OCI-LY1 (cell line): ENCODE measurements at regions not wholly inside any gene's neighbourhood (a gene's known extent, or its start where the extent isn't known, plus 50 kb on each side); places are given as distances from the start of the nearest gene placed in this dataset.
"Not testable (repeated sequence)": the region's sequence is repeated elsewhere in the genome, so short reads cannot be mapped to it uniquely, and the experiment has no call there.

Source experiments
- H2AFZ ChIP-seq: fragments of 200-600 bp; sonication (generic), shearing (Covaris generic); 2 replicates; pipeline ENCODE4 v1.6.0; 2014; ENCODE audit warnings: antibody characterized with exemption, mild to moderate bottlenecking, low read length
- H3F3A ChIP-seq: fragments of 200-600 bp; sonication (generic), shearing (Covaris generic); 2 replicates; pipeline ENCODE4 v1.6.0; 2014; ENCODE audit warnings: mild to moderate bottlenecking, antibody characterized with exemption, low read length, moderate library complexity; ENCODE audit not compliant: insufficient read depth
- H3K27ac ChIP-seq: fragments of 200-600 bp; sonication (generic); 2 replicates; pipeline ENCODE4 v1.5.1; 2014; ENCODE audit warnings: low read length, mixed run types, mild to moderate bottlenecking, low read depth; ENCODE audit not compliant: poor library complexity, severe bottlenecking
- H3K27me3 ChIP-seq: fragments of 200-600 bp; sonication (generic); 2 replicates; pipeline ENCODE4 v1.6.0; 2014; ENCODE audit warnings: antibody characterized with exemption, mild to moderate bottlenecking, low read length, moderate library complexity; ENCODE audit not compliant: insufficient read depth
- H3K36me3 ChIP-seq: fragments of 200-600 bp; sonication (generic); 2 replicates; pipeline ENCODE4 v1.6.1; 2014; ENCODE audit warnings: mild to moderate bottlenecking, antibody characterized with exemption, low read length, moderate library complexity, mixed read lengths; ENCODE audit not compliant: insufficient read depth
- H3K4me1 ChIP-seq: fragments of 200-600 bp; sonication (generic); 2 replicates; pipeline ENCODE4 v1.5.1; 2014; ENCODE audit warnings: mild to moderate bottlenecking, low read length, moderate library complexity; ENCODE audit not compliant: insufficient read depth, severe bottlenecking
- H3K4me2 ChIP-seq: fragments of 200-600 bp; sonication (generic), shearing (Covaris generic); 2 replicates; pipeline ENCODE4 v1.6.1; 2014; ENCODE audit warnings: low read length
- H3K4me3 ChIP-seq: fragments of 200-600 bp; sonication (generic); 2 replicates; pipeline ENCODE4 v1.5.1; 2014; ENCODE audit warnings: low read length, low read depth, mild to moderate bottlenecking, mixed read lengths; ENCODE audit not compliant: poor library complexity, severe bottlenecking
- H3K79me2 ChIP-seq: fragments of 200-600 bp; shearing (Covaris generic); 2 replicates; pipeline ENCODE4 v1.6.1; 2016; ENCODE audit warnings: mixed run types, low read length, mixed read lengths; ENCODE audit not compliant: insufficient read depth
- H3K9ac ChIP-seq: fragments of 200-600 bp; sonication (generic), shearing (Covaris generic); 2 replicates; pipeline ENCODE4 v1.6.1; 2014; ENCODE audit warnings: mild to moderate bottlenecking, low read length, mixed read lengths
- H3K9me2 ChIP-seq: fragments of 200-600 bp; sonication (generic), shearing (Covaris generic); 2 replicates; pipeline ENCODE4 v1.6.1; 2014; ENCODE audit warnings: low read depth, mild to moderate bottlenecking, low read length, mixed read lengths
- H3K9me3 ChIP-seq: fragments of 200-600 bp; shearing (Covaris generic); 2 replicates; pipeline ENCODE4 v1.6.1; 2014; ENCODE audit warnings: low read length, mixed read lengths
- H4K20me1 ChIP-seq: fragments of 200-600 bp; sonication (generic), shearing (Covaris generic); 2 replicates; pipeline ENCODE4 v1.6.0; 2016; ENCODE audit warnings: mild to moderate bottlenecking, low read length; ENCODE audit not compliant: insufficient read depth
- EZH2 ChIP-seq: fragments of 200-600 bp; sonication (generic), shearing (Covaris generic); IDR thresholded peaks from 2 replicates; pipeline ENCODE4 v1.8.0; 2017; ENCODE audit warnings: borderline replicate concordance, mixed run types, mild to moderate bottlenecking, antibody characterized with exemption, low read length, moderate library complexity, mixed read lengths
- TF ChIP-seq, protein P1 (sequence below): fragments of 200-600 bp; sonication (generic), shearing (Covaris generic); IDR thresholded peaks from 2 replicates; pipeline ENCODE4 v1.5.1; 2017; ENCODE audit warnings: mild to moderate bottlenecking, antibody characterized with exemption, low read length, moderate library complexity, mixed read lengths

DNA sequence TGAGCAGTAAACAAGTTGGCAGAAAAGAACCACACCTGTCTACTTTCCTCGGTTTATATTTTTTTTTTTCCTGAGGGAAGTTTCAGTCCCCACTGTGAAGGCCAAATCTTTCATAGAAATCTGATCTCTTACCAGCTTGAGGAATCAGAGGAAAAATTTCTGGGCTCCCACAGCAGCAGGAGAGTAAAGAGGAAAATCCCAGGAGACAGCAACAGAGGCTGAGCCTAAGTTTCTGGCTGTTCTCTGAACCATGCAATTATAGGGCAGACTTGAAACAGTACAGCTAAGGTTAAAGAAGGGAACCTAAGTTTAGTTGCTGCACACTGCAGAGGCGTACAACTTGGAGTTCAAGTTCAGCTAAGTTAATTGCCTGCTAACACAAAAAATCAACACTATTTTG, 1090.9 kb upstream of the INTU start:
- H3K4me2 ChIP-seq: no peak overlapping the region
- no peaks in the 10 kb centered on the region for H3K79me2 ChIP-seq
- H3K9ac ChIP-seq: no peak overlapping the region
- no peaks in the 10 kb centered on the region for H3K9me3 ChIP-seq
- H3K27ac ChIP-seq: no peak overlapping the region
- no peaks in the 10 kb centered on the region for H3K36me3 ChIP-seq
- no peak overlapping the region for H2AFZ ChIP-seq
- H4K20me1 ChIP-seq: no peaks in the 10 kb centered on the region
- H3K27me3 ChIP-seq: no peaks in the 10 kb centered on the region
- H3K4me3 ChIP-seq: no peak overlapping the region
- no peaks in the 10 kb centered on the region for H3K4me1 ChIP-seq
- no peaks in the 10 kb centered on the region for H3F3A ChIP-seq
- no peak for TF ChIP-seq EZH2
- TF ChIP-seq, protein P1, sequence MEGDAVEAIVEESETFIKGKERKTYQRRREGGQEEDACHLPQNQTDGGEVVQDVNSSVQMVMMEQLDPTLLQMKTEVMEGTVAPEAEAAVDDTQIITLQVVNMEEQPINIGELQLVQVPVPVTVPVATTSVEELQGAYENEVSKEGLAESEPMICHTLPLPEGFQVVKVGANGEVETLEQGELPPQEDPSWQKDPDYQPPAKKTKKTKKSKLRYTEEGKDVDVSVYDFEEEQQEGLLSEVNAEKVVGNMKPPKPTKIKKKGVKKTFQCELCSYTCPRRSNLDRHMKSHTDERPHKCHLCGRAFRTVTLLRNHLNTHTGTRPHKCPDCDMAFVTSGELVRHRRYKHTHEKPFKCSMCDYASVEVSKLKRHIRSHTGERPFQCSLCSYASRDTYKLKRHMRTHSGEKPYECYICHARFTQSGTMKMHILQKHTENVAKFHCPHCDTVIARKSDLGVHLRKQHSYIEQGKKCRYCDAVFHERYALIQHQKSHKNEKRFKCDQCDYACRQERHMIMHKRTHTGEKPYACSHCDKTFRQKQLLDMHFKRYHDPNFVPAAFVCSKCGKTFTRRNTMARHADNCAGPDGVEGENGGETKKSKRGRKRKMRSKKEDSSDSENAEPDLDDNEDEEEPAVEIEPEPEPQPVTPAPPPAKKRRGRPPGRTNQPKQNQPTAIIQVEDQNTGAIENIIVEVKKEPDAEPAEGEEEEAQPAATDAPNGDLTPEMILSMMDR: no peak
- no peaks in the 10 kb centered on the region for H3K9me2 ChIP-seq

DNA sequence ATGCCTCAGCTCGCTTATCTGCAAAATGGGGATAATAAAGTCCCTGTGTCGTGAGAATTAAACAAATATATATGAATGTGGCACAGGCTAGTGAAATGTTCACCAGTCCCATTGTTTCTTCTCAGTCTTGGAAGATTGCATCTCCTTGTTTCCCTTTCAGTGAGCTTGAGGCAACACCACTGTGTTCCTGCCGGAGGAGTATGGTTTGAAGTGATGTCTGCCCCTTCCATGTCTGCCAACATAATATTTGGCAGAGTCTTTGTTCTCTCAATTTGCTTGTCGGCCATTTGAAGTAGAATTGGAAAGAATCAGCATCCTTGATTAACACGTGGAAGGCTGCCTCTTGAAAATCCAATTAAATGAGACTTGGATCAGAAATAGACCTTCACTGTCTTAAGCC, 1088.5 kb upstream of the INTU start:
- H3K79me2 ChIP-seq: no peaks in the 10 kb centered on the region
- no peak overlapping the region for H3K27ac ChIP-seq
- H3K36me3 ChIP-seq: no peaks in the 10 kb centered on the region
- H3F3A ChIP-seq: no peaks in the 10 kb centered on the region
- H2AFZ ChIP-seq: no peak overlapping the region
- no peaks in the 10 kb centered on the region for H3K9me2 ChIP-seq
- H3K9ac ChIP-seq: no peak overlapping the region
- no peaks in the 10 kb centered on the region for H3K9me3 ChIP-seq
- no peak overlapping the region for H3K4me3 ChIP-seq
- no peaks in the 10 kb centered on the region for H3K27me3 ChIP-seq
- H3K4me1 ChIP-seq: no peaks in the 10 kb centered on the region
- TF ChIP-seq, protein P1: no peak
- TF ChIP-seq EZH2: no peak
- H4K20me1 ChIP-seq: no peaks in the 10 kb centered on the region
- no peak overlapping the region for H3K4me2 ChIP-seq

- H2AFZ ChIP-seq, H3K79me2 ChIP-seq, H3K27ac ChIP-seq: not testable (repeated sequence)
Observed at GRCh38 chr4:126546197-126546596, 1086.6 kb upstream of the INTU start.

GRCh38 chr4:126547352-126547751, 1085.4 kb upstream of the INTU start:
- Histone ChIP-seq H3K36me3 (no peaks in the 10 kb centered on the region), H3K4me1 (no peaks in the 10 kb centered on the region)

More at GRCh38 chr4:126546197-126546596, 1086.6 kb upstream of the INTU start:
- H3K4me2 ChIP-seq, H3K36me3 ChIP-seq, H3K9me3 ChIP-seq, H4K20me1 ChIP-seq, H3K27me3 ChIP-seq, H3K4me1 ChIP-seq, H3K9me2 ChIP-seq, H3K4me3 ChIP-seq, H3F3A ChIP-seq, H3K9ac ChIP-seq: not testable (repeated sequence)

More at GRCh38 chr4:126547352-126547751, 1085.4 kb upstream of the INTU start:
- no peaks in the 10 kb centered on the region for H4K20me1 ChIP-seq
- no peaks in the 10 kb centered on the region for H3K9me3 ChIP-seq
- H3K9ac ChIP-seq: no peak overlapping the region
- no peaks in the 10 kb centered on the region for H3F3A ChIP-seq
- H3K4me3 ChIP-seq: no peak overlapping the region
- H3K27me3 ChIP-seq: no peaks in the 10 kb centered on the region
- H3K27ac ChIP-seq: no peak overlapping the region
- no peak overlapping the region for H2AFZ ChIP-seq
- H3K9me2 ChIP-seq: no peaks in the 10 kb centered on the region
- no peak overlapping the region for H3K4me2 ChIP-seq
- TF ChIP-seq EZH2: no peak
- TF ChIP-seq, protein P1: no peak
- H3K79me2 ChIP-seq: no peaks in the 10 kb centered on the region
